Fibroblast of pulmonary artery (primary cell): ENCODE measurements at regions not wholly inside any gene's neighbourhood (a gene's known extent, or its start where the extent isn't known, plus 50 kb on each side); places are given as distances from the start of the nearest gene placed in this dataset.
"Not testable (repeated sequence)": the region's sequence is repeated elsewhere in the genome, so short reads cannot be mapped to it uniquely, and the experiment has no call there.

Experiments
- DNase-seq: peaks from one replicate; pipeline ENCODE4 v3.0.0-alpha.2; 2010; ENCODE audit warnings: low read depth
- H3K4me3 ChIP-seq: replicated peaks from 2 replicates; pipeline ENCODE4 v1.5.1; 2011; ENCODE audit warnings: low read depth, mild to moderate bottlenecking, control low read depth, low read length, moderate library complexity
- CTCF ChIP-seq: IDR thresholded peaks from 2 replicates; pipeline ENCODE4 v1.5.1; 2011; ENCODE audit warnings: mild to moderate bottlenecking, control low read depth, low read length, inconsistent platforms; ENCODE audit errors: missing control alignments

GRCh38 chr3:103515116-103515515 is 1080.3 kb downstream of the ZPLD1 start:
- DNase-seq: no peak
- H3K4me3 ChIP-seq: no peak overlapping the region
- no peak for TF ChIP-seq CTCF

GRCh38 chr3:103516950-103517349 is 1082.1 kb downstream of the ZPLD1 start:
- DNase-seq: no peak
- no peak overlapping the region for H3K4me3 ChIP-seq
- TF ChIP-seq CTCF: no peak

- H3K4me3 ChIP-seq, DNase-seq: not testable (repeated sequence)
These were observed 1096.5 kb downstream of the ZPLD1 start for GRCh38 chr3:103531327-103531726.

GRCh38 chr3:103532986-103533385 is 1098.2 kb downstream of the ZPLD1 start:
- no peak overlapping the region for H3K4me3 ChIP-seq
- TF ChIP-seq CTCF: no peak
- DNase-seq: no peak

GRCh38 chr3:103554451-103554850 is 1119.6 kb downstream of the ZPLD1 start:
- no peak overlapping the region for H3K4me3 ChIP-seq
- no peak for DNase-seq
- no peak for TF ChIP-seq CTCF

- not testable (repeated sequence) for H3K4me3 ChIP-seq, DNase-seq
These were observed 1129.3 kb downstream of the ZPLD1 start for GRCh38 chr3:103564116-103564515.

GRCh38 chr3:103585809-103586208 is 1151.0 kb downstream of the ZPLD1 start:
- no peak for TF ChIP-seq CTCF
- H3K4me3 ChIP-seq: no peak overlapping the region
- no peak for DNase-seq

GRCh38 chr3:103589770-103590169 is 1155.0 kb downstream of the ZPLD1 start:
- TF ChIP-seq CTCF: no peak
- no peak for DNase-seq
- no peak overlapping the region for H3K4me3 ChIP-seq
